ENCODE measurements at regions not wholly inside any gene's neighbourhood (a gene's known extent, or its start where the extent isn't known, plus 50 kb on each side); places are given as distances from the start of the nearest gene placed in this dataset.

GRCh38 chr16:14320406-14320805, 249.3 kb downstream of the MRTFB start:
- no peak overlapping the region for H3K4me3 ChIP-seq (ENCODE audit: low read length)
- H3K9me3 ChIP-seq (ENCODE audit: control insufficient read depth, low read depth, low read length): no peaks in the 10 kb centered on the region
- no peaks in the 10 kb centered on the region for H3K4me1 ChIP-seq (ENCODE audit: control insufficient read depth, insufficient read depth, low read length)
- H3K27ac ChIP-seq (ENCODE audit: low read length): no peak overlapping the region
- DNase-seq: no peak
- WGBS (ENCODE audit: insufficient coverage, low lambda C conversion rate): no CpG with 5 or more reads among the region's 4 CpGs
- no peaks in the 10 kb centered on the region for H3K36me3 ChIP-seq (ENCODE audit: control insufficient read depth, insufficient read depth, low read length)
- H3K27me3 ChIP-seq (ENCODE audit: control insufficient read depth, insufficient read depth, low read length): no peaks in the 10 kb centered on the region

All from large intestine (tissue), 3 donors.